ENCODE measurements at regions not wholly inside any gene's neighbourhood (a gene's known extent, or its start where the extent isn't known, plus 50 kb on each side); places are given as distances from the start of the nearest gene placed in this dataset.

DNA sequence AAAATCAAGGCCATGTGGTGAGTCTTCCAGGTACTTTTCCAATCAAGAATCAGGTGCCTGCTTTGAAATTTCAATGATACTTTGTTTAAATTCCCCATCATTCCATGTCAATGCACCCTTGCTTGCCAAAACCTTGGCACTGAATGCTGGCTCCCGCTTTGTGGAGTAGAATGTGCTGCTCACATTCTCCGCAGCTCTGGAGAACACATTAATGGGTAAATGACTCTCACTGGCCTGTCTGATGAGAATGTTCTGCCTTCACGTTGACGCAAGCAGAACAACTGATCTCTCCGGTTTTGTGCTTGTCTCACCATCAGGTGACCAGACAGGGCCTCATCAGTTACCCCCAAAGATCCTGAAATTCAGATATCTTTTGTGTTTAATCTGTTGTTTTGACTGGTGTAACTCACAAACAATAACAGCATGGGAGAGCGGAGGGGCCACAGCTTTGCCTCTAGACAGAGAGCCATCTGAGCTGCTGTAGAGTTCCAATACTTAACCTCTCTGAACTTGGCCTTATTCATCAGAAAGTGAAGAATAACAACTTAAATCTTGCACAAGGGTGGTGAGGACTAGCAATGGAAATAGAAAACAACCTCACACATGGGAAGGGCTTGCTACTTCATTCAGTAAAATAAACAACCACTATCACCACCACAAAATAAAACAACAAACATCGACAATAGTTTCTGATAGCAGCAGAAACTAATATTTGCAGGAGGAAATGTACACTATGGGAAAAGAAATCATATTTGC lies 276.9 kb upstream of the IGFBP3 start:
- TF ChIP-seq, protein P1, sequence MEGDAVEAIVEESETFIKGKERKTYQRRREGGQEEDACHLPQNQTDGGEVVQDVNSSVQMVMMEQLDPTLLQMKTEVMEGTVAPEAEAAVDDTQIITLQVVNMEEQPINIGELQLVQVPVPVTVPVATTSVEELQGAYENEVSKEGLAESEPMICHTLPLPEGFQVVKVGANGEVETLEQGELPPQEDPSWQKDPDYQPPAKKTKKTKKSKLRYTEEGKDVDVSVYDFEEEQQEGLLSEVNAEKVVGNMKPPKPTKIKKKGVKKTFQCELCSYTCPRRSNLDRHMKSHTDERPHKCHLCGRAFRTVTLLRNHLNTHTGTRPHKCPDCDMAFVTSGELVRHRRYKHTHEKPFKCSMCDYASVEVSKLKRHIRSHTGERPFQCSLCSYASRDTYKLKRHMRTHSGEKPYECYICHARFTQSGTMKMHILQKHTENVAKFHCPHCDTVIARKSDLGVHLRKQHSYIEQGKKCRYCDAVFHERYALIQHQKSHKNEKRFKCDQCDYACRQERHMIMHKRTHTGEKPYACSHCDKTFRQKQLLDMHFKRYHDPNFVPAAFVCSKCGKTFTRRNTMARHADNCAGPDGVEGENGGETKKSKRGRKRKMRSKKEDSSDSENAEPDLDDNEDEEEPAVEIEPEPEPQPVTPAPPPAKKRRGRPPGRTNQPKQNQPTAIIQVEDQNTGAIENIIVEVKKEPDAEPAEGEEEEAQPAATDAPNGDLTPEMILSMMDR (IDR thresholded peaks at IDR 0.05): no peak
- no peak for TF ChIP-seq POLR2A (IDR thresholded peaks at IDR 0.05)

All from thyroid gland (tissue), 4 donors.